ENCODE measurements at regions not wholly inside any gene's neighbourhood (a gene's known extent, or its start where the extent isn't known, plus 50 kb on each side); places are given as distances from the start of the nearest gene placed in this dataset.
"Not testable (repeated sequence)": the region's sequence is repeated elsewhere in the genome, so short reads cannot be mapped to it uniquely, and the experiment has no call there.

DNA sequence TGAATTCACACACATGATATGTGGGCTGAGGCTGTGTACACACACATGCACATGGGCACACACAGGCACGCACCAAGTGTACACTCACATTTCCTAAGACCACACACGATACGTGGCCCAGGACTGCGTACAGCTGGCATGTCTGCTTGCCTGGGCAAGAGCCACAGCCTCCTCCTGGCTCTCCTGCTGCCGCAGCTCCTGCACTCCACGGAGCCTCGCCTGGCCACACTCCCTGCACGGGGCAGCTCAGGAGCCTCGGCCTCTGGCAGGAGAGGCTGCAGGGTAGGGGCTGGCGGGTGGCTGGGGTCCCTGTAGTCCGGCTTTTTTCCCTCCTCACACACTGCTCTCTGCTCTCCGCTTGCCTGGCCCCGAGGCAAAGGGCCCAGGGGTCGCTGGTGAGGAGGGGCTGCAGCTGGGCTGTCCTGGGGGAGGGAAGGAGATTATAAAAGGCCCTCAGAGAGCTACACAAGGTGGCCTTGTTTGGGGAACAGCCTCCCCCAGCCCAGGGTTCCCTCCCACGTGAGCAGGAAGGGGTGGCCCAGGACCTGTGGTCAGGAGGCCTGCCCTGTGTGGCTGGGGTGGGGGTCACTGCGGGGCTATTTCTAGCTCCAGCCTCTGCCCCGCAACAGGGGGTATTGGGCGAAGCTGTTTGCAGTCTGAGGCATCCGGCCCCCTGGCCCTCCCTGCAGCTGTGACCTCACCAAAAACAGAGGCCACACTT is 89.0 kb upstream of the SFSWAP start:
- Histone ChIP-seq H2AFZ (ENCODE audit: low read length) (no peak overlapping the region), H3K9me2 (ENCODE audit: low read depth, low read length) (no peaks in the 10 kb centered on the region), H3K27me3 (ENCODE audit: insufficient read depth, low read length) (no peaks in the 10 kb centered on the region; the same call in 1 of the 2 replicates), H4K20me1 (ENCODE audit: insufficient read depth, low read length) (no peaks in the 10 kb centered on the region), H3K9me3 (ENCODE audit: low read length) (no peaks in the 10 kb centered on the region), H3K4me3 (ENCODE audit: low read depth, low read length, poor library complexity, severe bottlenecking) (no peak overlapping the region), H3K27ac (ENCODE audit: low read depth, low read length, poor library complexity, severe bottlenecking) (no peak overlapping the region), H3K4me1 (ENCODE audit: insufficient read depth, low read length, severe bottlenecking) (no peaks in the 10 kb centered on the region), H3F3A (ENCODE audit: insufficient read depth, low read length) (no peaks in the 10 kb centered on the region), H3K79me2 (ENCODE audit: insufficient read depth, low read length) (no peaks in the 10 kb centered on the region), H3K36me3 (ENCODE audit: insufficient read depth, low read length) (no peaks in the 10 kb centered on the region), H3K9ac (ENCODE audit: low read length) (no peak overlapping the region), H3K4me2 (ENCODE audit: low read length) (no peak overlapping the region)
- TF ChIP-seq, protein P1, sequence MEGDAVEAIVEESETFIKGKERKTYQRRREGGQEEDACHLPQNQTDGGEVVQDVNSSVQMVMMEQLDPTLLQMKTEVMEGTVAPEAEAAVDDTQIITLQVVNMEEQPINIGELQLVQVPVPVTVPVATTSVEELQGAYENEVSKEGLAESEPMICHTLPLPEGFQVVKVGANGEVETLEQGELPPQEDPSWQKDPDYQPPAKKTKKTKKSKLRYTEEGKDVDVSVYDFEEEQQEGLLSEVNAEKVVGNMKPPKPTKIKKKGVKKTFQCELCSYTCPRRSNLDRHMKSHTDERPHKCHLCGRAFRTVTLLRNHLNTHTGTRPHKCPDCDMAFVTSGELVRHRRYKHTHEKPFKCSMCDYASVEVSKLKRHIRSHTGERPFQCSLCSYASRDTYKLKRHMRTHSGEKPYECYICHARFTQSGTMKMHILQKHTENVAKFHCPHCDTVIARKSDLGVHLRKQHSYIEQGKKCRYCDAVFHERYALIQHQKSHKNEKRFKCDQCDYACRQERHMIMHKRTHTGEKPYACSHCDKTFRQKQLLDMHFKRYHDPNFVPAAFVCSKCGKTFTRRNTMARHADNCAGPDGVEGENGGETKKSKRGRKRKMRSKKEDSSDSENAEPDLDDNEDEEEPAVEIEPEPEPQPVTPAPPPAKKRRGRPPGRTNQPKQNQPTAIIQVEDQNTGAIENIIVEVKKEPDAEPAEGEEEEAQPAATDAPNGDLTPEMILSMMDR (IDR thresholded peaks at IDR 0.05; ENCODE audit: low read length): no peak
- no peak for TF ChIP-seq EZH2 (IDR thresholded peaks at IDR 0.05; ENCODE audit: borderline replicate concordance, low read length)

GRCh38 chr12:131622422-131622955 is 88.4 kb upstream of the SFSWAP start:
- no peaks in the 10 kb centered on the region for H3K9me3 ChIP-seq (ENCODE audit: low read length)
- H3K4me2 ChIP-seq (ENCODE audit: low read length): no peak overlapping the region
- H4K20me1 ChIP-seq (ENCODE audit: insufficient read depth, low read length): no peaks in the 10 kb centered on the region
- no peak overlapping the region for H2AFZ ChIP-seq (ENCODE audit: low read length)
- H3K4me3 ChIP-seq (ENCODE audit: low read depth, low read length, poor library complexity, severe bottlenecking): no peak overlapping the region
- H3K79me2 ChIP-seq (ENCODE audit: insufficient read depth, low read length): no peaks in the 10 kb centered on the region
- H3K27ac ChIP-seq (ENCODE audit: low read depth, low read length, poor library complexity, severe bottlenecking): no peak overlapping the region
- H3K4me1 ChIP-seq (ENCODE audit: insufficient read depth, low read length, severe bottlenecking): no peaks in the 10 kb centered on the region
- TF ChIP-seq, protein P1 (IDR thresholded peaks at IDR 0.05; ENCODE audit: low read length): no peak
- TF ChIP-seq EZH2 (IDR thresholded peaks at IDR 0.05; ENCODE audit: borderline replicate concordance, low read length): no peak
- H3K9me2 ChIP-seq (ENCODE audit: low read depth, low read length): no peaks in the 10 kb centered on the region
- H3K27me3 ChIP-seq (ENCODE audit: insufficient read depth, low read length): no peaks in the 10 kb centered on the region; the same call in 1 of the 2 replicates
- H3K9ac ChIP-seq (ENCODE audit: low read length): no peak overlapping the region
- H3F3A ChIP-seq (ENCODE audit: insufficient read depth, low read length): no peaks in the 10 kb centered on the region
- H3K36me3 ChIP-seq (ENCODE audit: insufficient read depth, low read length): no peaks in the 10 kb centered on the region

- not testable (repeated sequence) for H3K9ac ChIP-seq (ENCODE audit: low read length); H3K4me3 ChIP-seq (ENCODE audit: low read depth, low read length, poor library complexity, severe bottlenecking); H3K27me3 ChIP-seq (ENCODE audit: insufficient read depth, low read length); H3K4me1 ChIP-seq (ENCODE audit: insufficient read depth, low read length, severe bottlenecking); H3K9me3 ChIP-seq (ENCODE audit: low read length); H2AFZ ChIP-seq (ENCODE audit: low read length); H3K9me2 ChIP-seq (ENCODE audit: low read depth, low read length); H3F3A ChIP-seq (ENCODE audit: insufficient read depth, low read length); H3K27ac ChIP-seq (ENCODE audit: low read depth, low read length, poor library complexity, severe bottlenecking); H3K4me2 ChIP-seq (ENCODE audit: low read length); H3K36me3 ChIP-seq (ENCODE audit: insufficient read depth, low read length); H3K79me2 ChIP-seq (ENCODE audit: insufficient read depth, low read length); H4K20me1 ChIP-seq (ENCODE audit: insufficient read depth, low read length)
- TF ChIP-seq, protein P1 (IDR thresholded peaks at IDR 0.05; ENCODE audit: low read length): peak; percentile 24; the same call in 1 of the 2 replicates
Measured at GRCh38 chr12:131623404-131624368, 87.2 kb upstream of the SFSWAP start.

DNA sequence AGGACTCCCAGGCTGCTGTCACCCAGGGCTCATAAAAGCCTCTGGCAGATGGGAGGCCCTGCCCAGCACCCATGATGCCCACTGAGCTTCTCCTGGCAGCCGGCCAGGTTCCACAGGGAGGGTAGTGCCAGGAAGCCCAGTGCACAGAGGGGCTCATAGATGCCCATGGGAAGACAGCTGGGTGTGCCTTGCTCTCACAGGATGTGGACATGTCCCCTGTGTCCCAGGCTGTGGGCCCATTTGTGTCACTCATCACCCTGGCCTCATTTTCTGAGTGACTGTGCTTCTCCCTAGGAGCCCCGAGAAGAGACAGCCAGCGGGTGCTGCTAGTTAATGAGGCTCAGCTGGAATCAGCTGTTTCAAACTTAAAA is 86.5 kb upstream of the SFSWAP start:
- not testable (repeated sequence) for H3K4me3 ChIP-seq (ENCODE audit: low read depth, low read length, poor library complexity, severe bottlenecking); H3K4me1 ChIP-seq (ENCODE audit: insufficient read depth, low read length, severe bottlenecking); H3K27me3 ChIP-seq (ENCODE audit: insufficient read depth, low read length); H3K9ac ChIP-seq (ENCODE audit: low read length); H2AFZ ChIP-seq (ENCODE audit: low read length); H3K79me2 ChIP-seq (ENCODE audit: insufficient read depth, low read length); H3K27ac ChIP-seq (ENCODE audit: low read depth, low read length, poor library complexity, severe bottlenecking); H3K9me2 ChIP-seq (ENCODE audit: low read depth, low read length); H3K9me3 ChIP-seq (ENCODE audit: low read length); H3K36me3 ChIP-seq (ENCODE audit: insufficient read depth, low read length); H3F3A ChIP-seq (ENCODE audit: insufficient read depth, low read length); H4K20me1 ChIP-seq (ENCODE audit: insufficient read depth, low read length); H3K4me2 ChIP-seq (ENCODE audit: low read length)

Measured in OCI-LY1 (cell line).